Body of pancreas (tissue), 4 donors: ENCODE measurements at regions not wholly inside any gene's neighbourhood (a gene's known extent, or its start where the extent isn't known, plus 50 kb on each side); places are given as distances from the start of the nearest gene placed in this dataset.

ENCODE experiments used
- POLR2A ChIP-seq, 3 donors: fragments of 450-650 bp; IDR thresholded peaks; one replicate each; pipeline ENCODE4 v1.6.1; 2016; ENCODE audit warnings: antibody characterized with exemption in 3 of 3, mild to moderate bottlenecking in 2 of 3
- TF ChIP-seq, protein P1 (sequence below), 7 experiments: fragments of 450-650 bp in 4 of 7; fragments of 200-600 bp in 3 of 7; sonication (generic) in 3 of 7; IDR thresholded peaks; one replicate each; pipeline ENCODE4 v1.5.1; 2016 to 2019; ENCODE audit warnings: antibody characterized with exemption in 7 of 7

DNA sequence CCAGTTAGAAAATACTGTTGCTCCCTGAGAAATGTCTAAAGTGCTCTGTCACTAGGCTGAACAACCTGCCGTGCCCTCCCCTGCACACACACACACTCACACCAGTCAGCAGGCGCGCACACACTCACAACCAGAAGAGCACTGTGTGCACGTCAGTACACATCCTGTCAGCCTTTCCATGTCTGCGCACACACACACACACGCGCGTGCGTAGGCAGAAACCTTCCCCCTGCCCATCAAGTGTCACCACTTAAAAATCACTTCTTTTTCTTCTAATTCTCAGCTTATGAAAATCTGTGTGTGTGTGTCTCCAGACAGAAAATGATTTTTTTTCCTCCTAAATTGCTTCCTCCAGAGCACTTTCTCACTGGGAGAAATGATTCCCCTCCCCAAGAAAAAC lies 100.3 kb downstream of the EDN3 start:
- TF ChIP-seq, protein P1, sequence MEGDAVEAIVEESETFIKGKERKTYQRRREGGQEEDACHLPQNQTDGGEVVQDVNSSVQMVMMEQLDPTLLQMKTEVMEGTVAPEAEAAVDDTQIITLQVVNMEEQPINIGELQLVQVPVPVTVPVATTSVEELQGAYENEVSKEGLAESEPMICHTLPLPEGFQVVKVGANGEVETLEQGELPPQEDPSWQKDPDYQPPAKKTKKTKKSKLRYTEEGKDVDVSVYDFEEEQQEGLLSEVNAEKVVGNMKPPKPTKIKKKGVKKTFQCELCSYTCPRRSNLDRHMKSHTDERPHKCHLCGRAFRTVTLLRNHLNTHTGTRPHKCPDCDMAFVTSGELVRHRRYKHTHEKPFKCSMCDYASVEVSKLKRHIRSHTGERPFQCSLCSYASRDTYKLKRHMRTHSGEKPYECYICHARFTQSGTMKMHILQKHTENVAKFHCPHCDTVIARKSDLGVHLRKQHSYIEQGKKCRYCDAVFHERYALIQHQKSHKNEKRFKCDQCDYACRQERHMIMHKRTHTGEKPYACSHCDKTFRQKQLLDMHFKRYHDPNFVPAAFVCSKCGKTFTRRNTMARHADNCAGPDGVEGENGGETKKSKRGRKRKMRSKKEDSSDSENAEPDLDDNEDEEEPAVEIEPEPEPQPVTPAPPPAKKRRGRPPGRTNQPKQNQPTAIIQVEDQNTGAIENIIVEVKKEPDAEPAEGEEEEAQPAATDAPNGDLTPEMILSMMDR (IDR thresholded peaks at IDR 0.05): no peak
- TF ChIP-seq POLR2A (IDR thresholded peaks at IDR 0.05): no peak
